ENCODE measurements at regions not wholly inside any gene's neighbourhood (a gene's known extent, or its start where the extent isn't known, plus 50 kb on each side); places are given as distances from the start of the nearest gene placed in this dataset.

DNA sequence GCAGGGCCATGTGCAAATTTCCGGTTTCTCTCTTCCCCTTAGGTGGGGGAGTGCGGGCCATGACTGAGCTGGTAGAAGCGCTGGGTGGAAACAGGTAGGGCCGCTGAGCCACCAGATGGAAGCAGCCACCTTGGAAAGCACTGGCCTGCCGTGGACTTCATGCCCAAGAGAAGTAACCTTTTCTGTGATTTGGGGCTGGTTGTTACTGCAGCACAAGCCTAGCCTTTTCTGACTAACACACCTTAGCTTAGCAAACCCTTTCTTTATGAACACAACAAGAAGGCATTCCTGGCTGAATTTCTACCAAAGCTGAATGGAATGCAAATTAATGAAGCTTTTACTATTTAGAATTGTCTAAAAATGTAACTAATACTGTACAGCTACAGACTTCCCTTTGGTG, 149.6 kb upstream of the UBE2E1 start:
- H3K4me3 ChIP-seq (ENCODE audit: control insufficient read depth, low read depth, low read length) = no peak overlapping the region
- TF ChIP-seq, protein P1, sequence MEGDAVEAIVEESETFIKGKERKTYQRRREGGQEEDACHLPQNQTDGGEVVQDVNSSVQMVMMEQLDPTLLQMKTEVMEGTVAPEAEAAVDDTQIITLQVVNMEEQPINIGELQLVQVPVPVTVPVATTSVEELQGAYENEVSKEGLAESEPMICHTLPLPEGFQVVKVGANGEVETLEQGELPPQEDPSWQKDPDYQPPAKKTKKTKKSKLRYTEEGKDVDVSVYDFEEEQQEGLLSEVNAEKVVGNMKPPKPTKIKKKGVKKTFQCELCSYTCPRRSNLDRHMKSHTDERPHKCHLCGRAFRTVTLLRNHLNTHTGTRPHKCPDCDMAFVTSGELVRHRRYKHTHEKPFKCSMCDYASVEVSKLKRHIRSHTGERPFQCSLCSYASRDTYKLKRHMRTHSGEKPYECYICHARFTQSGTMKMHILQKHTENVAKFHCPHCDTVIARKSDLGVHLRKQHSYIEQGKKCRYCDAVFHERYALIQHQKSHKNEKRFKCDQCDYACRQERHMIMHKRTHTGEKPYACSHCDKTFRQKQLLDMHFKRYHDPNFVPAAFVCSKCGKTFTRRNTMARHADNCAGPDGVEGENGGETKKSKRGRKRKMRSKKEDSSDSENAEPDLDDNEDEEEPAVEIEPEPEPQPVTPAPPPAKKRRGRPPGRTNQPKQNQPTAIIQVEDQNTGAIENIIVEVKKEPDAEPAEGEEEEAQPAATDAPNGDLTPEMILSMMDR (IDR thresholded peaks at IDR 0.05; ENCODE audit: control insufficient read depth, insufficient read depth, low read depth, low read length, missing control alignments) = no peak
- DNase-seq (ENCODE audit: low read depth) = no peak

DNA sequence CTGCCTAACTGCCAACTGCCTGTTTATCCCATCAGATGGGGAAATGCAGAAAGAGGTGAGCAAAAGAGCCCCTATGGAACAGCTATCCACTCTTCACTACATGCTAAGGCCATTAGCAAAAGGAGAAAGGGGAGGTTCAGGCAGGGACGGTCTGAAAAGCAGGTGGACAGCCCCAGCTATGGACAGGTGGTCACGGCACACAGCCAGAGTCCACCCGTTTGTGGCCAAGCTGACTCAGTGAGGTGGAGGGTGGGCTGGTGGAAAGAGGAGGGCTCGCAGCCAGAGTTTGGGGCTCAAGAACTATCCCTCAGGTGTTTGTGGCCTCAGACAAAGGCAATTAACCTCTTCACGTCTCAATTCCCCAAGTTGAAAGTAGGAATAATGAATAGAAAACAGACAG, 148.9 kb upstream of the UBE2E1 start:
- DNase-seq (ENCODE audit: low read depth) = no peak

DNA sequence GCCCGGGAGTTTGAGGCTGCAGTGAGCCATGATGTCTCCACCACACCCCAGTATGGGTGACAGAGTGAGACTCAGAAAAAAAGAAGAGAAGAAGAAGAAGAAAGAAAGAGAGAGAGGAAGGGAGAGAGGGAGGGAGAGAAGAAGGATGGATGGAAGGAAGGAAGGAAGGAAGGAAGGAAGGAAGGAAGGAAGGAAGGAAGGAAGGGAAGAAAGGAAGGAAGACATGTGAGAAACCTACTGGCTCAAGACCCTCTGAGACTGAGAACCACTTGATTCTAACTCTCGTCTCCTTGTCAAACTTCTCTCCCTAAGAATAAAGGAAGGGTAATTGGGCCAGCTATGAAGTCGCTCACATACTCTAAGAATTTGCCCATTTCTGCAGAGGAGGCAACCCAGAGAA, 148.1 kb upstream of the UBE2E1 start:
- no peak for DNase-seq (ENCODE audit: low read depth)
- H3K4me3 ChIP-seq (ENCODE audit: control insufficient read depth, low read depth, low read length) = no peak overlapping the region
- TF ChIP-seq, protein P1 (IDR thresholded peaks at IDR 0.05; ENCODE audit: control insufficient read depth, insufficient read depth, low read depth, low read length, missing control alignments) = no peak

More for the DNA sequence above, 148.9 kb upstream of the UBE2E1 start:
- TF ChIP-seq, protein P1 (IDR thresholded peaks at IDR 0.05; ENCODE audit: control insufficient read depth, insufficient read depth, low read depth, low read length, missing control alignments) = no peak
- no peak overlapping the region for H3K4me3 ChIP-seq (ENCODE audit: control insufficient read depth, low read depth, low read length)

DNA sequence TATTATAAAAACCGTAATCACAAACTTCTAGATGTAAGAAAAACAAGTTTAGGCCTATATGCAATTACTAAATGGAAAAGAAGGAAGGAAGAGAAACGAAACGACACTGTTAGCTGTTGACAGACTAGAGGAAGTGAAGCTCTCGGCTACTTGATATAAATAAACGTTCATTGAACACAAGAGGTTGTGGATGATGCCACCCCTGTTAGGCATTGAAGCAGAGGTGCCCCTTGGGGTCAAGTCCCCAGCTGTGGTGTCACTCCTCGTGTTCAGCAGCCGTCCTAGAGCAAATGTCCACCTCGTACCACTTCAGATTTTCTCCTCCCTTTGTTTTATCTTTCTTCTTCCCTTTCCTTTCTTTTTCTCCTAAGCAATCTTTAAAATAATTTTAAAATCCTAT, 146.5 kb upstream of the UBE2E1 start:
- no peak for DNase-seq (ENCODE audit: low read depth)
- H3K4me3 ChIP-seq (ENCODE audit: control insufficient read depth, low read depth, low read length) = no peak overlapping the region
- TF ChIP-seq, protein P1 (IDR thresholded peaks at IDR 0.05; ENCODE audit: control insufficient read depth, insufficient read depth, low read depth, low read length, missing control alignments) = no peak

DNA sequence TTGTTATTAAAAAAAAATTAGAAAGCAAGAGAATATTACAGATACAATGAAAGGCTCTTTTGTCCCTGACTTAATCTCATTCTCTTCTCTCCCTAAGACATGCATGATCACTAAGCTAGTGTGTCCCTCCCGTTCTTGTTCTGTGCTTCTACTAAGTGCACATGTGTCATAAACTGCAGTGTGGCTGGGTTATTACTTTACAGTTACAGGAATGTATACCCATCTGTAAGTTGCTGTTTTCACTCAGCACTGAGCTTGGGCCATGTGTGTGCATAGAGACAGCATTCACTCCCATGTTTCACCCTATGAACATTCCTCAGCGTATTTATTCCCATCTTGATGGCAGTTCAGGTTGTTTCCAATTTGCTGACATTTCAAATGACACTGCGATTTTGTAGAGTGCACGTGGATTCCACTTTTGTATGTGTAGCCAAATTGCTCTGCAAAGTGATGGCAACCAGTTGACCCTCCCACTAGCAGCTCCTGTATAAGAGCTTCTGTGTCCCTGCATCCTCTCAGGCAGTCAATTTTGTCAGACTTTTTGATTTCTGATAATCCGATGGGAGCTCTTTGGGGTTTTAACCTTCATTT, 145.8 kb upstream of the UBE2E1 start:
- DNase-seq (ENCODE audit: low read depth) = no peak
- no peak overlapping the region for H3K4me3 ChIP-seq (ENCODE audit: control insufficient read depth, low read depth, low read length)
- TF ChIP-seq, protein P1 (IDR thresholded peaks at IDR 0.05; ENCODE audit: control insufficient read depth, insufficient read depth, low read depth, low read length, missing control alignments) = no peak

DNA sequence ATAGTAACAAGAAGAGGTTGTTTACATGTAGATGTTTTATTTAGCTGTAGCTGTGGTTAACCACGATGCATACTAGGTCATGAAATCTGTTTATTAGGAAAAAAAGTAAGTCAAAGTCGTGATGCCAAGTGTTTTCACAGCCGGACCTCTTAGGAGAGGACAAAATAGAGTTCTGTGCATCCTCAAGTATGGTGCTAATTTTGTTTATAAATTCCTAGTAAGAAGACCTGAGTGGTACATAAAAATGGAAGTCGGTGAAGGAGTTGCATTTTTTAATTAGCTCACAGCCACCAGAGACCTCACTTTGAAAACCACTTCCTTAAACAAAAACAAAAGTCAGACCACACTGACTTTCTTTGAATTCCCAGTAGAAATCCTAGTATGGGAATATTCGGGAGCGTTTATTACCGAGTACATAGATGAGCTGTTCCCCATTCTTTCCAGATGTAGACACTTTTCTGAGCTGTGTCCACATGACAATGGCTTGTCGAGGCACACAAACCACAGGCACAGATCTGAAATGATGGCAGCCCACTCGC, 143.6 kb upstream of the UBE2E1 start:
- no peak for DNase-seq (ENCODE audit: low read depth)
- H3K4me3 ChIP-seq (ENCODE audit: control insufficient read depth, low read depth, low read length) = no peak overlapping the region
- TF ChIP-seq, protein P1 (IDR thresholded peaks at IDR 0.05; ENCODE audit: control insufficient read depth, insufficient read depth, low read depth, low read length, missing control alignments) = no peak
